ENCODE measurements at regions not wholly inside any gene's neighbourhood (a gene's known extent, or its start where the extent isn't known, plus 50 kb on each side); places are given as distances from the start of the nearest gene placed in this dataset.

DNA sequence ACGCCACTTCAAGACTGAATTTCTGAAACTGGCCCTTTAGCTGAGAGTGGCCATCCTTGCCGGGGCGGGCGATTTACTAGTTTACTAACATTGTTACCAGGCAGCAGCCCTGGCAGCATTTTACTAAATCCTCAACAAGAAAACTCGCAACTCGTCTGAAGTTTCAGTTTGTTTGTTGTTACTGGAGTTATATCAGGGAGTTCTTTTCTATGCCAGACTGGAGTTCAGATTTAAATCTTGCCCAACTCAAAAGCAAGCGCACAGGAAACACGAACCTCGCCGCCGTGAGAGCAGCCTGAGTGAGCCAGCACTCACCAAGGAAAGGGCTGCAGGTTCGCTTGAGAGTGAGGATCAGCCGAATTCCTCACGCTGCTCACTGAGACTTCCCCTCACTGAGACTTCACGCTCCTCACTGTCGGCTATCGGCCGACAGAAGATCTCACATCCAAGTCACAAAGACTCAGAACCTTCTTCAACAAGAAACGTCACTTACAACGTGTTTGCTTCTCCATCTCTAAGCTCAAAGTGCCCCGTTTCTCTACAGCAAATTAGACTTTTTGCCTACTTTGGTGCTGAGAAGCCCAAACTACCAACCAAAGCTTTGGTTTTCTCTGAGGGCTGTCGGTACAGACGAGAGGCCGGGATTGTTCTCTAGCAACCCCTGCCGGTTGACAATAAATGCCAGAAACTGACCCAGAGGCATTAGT lies 78.9 kb downstream of the OLIG3 start:
- Histone ChIP-seq H3K9me3 (ENCODE audit: severe bottlenecking) (no peaks in the 10 kb centered on the region), H3K27ac (no peak overlapping the region), H3K27me3 (ENCODE audit: insufficient read depth, low read depth, severe bottlenecking) (no peaks in the 10 kb centered on the region), H3K36me3 (no peaks in the 10 kb centered on the region), H3K4me3 (ENCODE audit: low read depth, low read length) (no peak overlapping the region)
- DNase-seq = no peak
- TF ChIP-seq, protein P1, sequence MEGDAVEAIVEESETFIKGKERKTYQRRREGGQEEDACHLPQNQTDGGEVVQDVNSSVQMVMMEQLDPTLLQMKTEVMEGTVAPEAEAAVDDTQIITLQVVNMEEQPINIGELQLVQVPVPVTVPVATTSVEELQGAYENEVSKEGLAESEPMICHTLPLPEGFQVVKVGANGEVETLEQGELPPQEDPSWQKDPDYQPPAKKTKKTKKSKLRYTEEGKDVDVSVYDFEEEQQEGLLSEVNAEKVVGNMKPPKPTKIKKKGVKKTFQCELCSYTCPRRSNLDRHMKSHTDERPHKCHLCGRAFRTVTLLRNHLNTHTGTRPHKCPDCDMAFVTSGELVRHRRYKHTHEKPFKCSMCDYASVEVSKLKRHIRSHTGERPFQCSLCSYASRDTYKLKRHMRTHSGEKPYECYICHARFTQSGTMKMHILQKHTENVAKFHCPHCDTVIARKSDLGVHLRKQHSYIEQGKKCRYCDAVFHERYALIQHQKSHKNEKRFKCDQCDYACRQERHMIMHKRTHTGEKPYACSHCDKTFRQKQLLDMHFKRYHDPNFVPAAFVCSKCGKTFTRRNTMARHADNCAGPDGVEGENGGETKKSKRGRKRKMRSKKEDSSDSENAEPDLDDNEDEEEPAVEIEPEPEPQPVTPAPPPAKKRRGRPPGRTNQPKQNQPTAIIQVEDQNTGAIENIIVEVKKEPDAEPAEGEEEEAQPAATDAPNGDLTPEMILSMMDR (IDR thresholded peaks at IDR 0.05; ENCODE audit: low read depth, low read length) = no peak

DNA sequence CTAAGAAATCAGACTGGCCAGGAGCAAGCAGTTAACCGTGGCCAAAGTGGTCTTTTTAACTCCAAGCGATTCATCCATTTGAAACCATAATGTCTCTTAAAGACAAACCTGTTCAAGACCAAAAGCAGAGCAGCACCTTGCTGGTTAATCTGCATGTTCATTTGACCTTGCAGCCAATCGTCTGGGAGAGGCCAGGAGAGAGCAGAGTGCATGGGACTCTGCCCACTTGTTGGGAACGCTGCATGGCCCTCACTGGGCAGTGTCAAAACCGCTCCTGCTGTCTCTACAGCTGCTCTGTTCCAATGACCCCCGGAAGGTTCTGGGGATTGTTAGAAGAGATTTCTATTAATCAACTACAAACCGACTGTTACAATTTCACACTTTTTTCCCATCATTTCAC lies 79.6 kb downstream of the OLIG3 start:
- Histone ChIP-seq H3K27me3 (ENCODE audit: insufficient read depth, low read depth, severe bottlenecking) (no peaks in the 10 kb centered on the region), H3K27ac (no peak overlapping the region), H3K36me3 (no peaks in the 10 kb centered on the region), H3K4me3 (ENCODE audit: low read depth, low read length) (no peak overlapping the region), H3K9me3 (ENCODE audit: severe bottlenecking) (no peaks in the 10 kb centered on the region)
- no peak for DNase-seq
- TF ChIP-seq, protein P1 (IDR thresholded peaks at IDR 0.05; ENCODE audit: low read depth, low read length) = no peak

DNA sequence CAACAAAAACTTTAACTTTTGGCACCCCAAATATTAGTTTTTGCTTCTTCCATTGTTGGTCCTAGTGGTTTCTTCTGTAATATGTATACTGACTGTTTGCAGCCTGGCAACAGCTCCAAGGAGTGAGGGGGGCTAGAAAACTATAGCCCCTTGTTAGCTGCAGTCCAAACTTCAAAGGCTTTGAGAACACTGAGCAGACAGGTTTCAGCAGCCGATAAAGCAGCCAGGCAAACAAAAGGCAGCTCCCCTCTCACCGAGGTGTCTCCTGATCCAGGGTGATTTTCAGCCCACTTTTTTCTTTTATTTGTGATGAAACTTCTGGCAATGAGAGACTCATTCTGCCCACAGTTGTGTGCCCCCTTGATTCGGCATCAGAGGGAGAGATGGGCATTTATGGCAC lies 80.7 kb downstream of the OLIG3 start:
- no peak for DNase-seq
- Histone ChIP-seq H3K27me3 (ENCODE audit: insufficient read depth, low read depth, severe bottlenecking) (no peaks in the 10 kb centered on the region), H3K27ac (no peak overlapping the region), H3K9me3 (ENCODE audit: severe bottlenecking) (no peaks in the 10 kb centered on the region), H3K36me3 (no peaks in the 10 kb centered on the region), H3K4me3 (ENCODE audit: low read depth, low read length) (no peak overlapping the region)
- TF ChIP-seq, protein P1 (IDR thresholded peaks at IDR 0.05; ENCODE audit: low read depth, low read length) = no peak

DNA sequence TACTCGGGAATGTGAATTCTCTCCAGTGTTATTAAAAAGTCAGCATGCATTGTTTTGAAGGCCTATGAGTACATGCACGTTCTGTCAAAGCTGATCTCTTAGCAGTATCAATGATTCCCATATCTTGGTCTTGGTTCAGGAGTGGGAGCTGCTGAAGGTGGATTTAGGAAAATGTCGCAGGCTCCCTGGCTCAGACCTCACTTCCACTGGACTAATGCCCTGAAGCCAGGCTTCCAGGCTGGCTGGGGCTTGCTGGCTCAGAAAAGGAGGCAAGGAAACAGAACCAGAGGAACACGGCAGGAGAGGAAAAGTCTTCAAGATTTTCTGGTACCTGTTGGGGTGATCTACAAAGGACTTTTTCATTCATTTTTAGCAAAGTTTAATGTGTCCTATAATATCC lies 81.6 kb downstream of the OLIG3 start:
- H3K36me3 ChIP-seq = no peaks in the 10 kb centered on the region
- TF ChIP-seq, protein P1 (IDR thresholded peaks at IDR 0.05; ENCODE audit: low read depth, low read length) = no peak
- no peak overlapping the region for H3K27ac ChIP-seq
- H3K27me3 ChIP-seq (ENCODE audit: insufficient read depth, low read depth, severe bottlenecking) = no peaks in the 10 kb centered on the region
- no peak for DNase-seq
- H3K4me3 ChIP-seq (ENCODE audit: low read depth, low read length) = no peak overlapping the region
- H3K9me3 ChIP-seq (ENCODE audit: severe bottlenecking) = no peaks in the 10 kb centered on the region

DNA sequence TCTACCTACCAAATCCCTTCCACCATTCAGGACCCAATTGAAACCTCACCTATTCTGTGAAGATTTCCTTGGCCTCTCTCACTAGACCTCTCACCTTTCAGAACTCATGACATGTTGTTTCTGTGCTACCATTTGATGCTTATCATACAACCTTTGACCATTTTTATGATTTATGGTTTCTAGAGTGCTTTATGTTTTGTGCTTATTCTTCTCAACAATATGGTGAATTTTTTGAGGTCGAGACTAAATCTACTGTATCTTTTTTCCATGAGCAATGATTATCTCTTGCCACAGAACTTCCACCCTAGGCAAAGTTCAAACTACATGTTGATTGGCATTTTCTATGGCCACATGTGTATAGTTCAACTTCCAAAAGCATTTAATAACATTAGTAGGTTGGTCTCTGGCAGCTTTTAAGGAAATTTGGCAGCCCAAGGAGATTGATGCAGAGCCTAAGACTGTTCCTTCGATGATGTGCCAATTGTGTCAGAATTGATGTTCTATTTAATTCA lies 84.9 kb downstream of the OLIG3 start:
- H3K27ac ChIP-seq = no peak overlapping the region
- DNase-seq = no peak
- no peaks in the 10 kb centered on the region for H3K36me3 ChIP-seq
- TF ChIP-seq, protein P1 (IDR thresholded peaks at IDR 0.05; ENCODE audit: low read depth, low read length) = no peak
- H3K27me3 ChIP-seq (ENCODE audit: insufficient read depth, low read depth, severe bottlenecking) = no peaks in the 10 kb centered on the region
- H3K9me3 ChIP-seq (ENCODE audit: severe bottlenecking) = no peaks in the 10 kb centered on the region
- no peak overlapping the region for H3K4me3 ChIP-seq (ENCODE audit: low read depth, low read length)

DNA sequence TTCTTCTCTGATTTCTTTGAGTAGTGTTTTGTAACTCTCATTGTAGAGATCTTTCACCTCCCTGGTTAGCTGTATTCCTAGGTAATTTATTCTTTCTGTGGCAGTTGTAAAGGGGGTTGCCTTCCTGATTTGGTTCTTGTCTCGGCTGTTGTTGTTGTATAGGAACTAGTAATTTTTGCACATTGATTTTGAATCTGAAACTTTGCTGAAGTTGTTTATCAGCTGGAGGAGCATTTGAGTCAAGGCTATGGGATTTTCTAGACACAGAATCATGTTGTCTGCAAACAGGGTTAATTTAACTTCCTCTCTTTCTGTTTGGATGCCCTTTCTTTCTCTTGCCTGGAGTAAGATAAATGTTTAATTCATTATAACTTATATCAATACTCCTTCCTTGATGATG lies 86.4 kb downstream of the OLIG3 start:
- no peak for DNase-seq
- no peak overlapping the region for H3K4me3 ChIP-seq (ENCODE audit: low read depth, low read length)
- H3K9me3 ChIP-seq (ENCODE audit: severe bottlenecking) = no peaks in the 10 kb centered on the region
- TF ChIP-seq, protein P1 (IDR thresholded peaks at IDR 0.05; ENCODE audit: low read depth, low read length) = no peak
- H3K27me3 ChIP-seq (ENCODE audit: insufficient read depth, low read depth, severe bottlenecking) = no peaks in the 10 kb centered on the region
- H3K36me3 ChIP-seq = no peaks in the 10 kb centered on the region
- H3K27ac ChIP-seq = no peak overlapping the region
